GM18502 (cell line): ENCODE measurements at regions not wholly inside any gene's neighbourhood (a gene's known extent, or its start where the extent isn't known, plus 50 kb on each side); places are given as distances from the start of the nearest gene placed in this dataset.
"Not testable (repeated sequence)": the region's sequence is repeated elsewhere in the genome, so short reads cannot be mapped to it uniquely, and the experiment has no call there.

ENCODE experiments used
- ATAC-seq: cut with Tn5 transposase; IDR thresholded peaks from one replicate; pipeline ENCODE4 v1.9.1; 2021; ENCODE audit warnings: mild to moderate bottlenecking; ENCODE audit not compliant: unreplicated experiment, poor library complexity

GRCh38 chr1:4489992-4490391, 164.4 kb upstream of the AJAP1 start:
- not testable (repeated sequence) for ATAC-seq

GRCh38 chr1:4494027-4494426, 160.4 kb upstream of the AJAP1 start:
- no peak for ATAC-seq

- no peak for ATAC-seq
Measured at GRCh38 chr1:4494558-4494957, 159.9 kb upstream of the AJAP1 start.

- ATAC-seq, result no peak
Measured at GRCh38 chr1:4495809-4496208, 158.6 kb upstream of the AJAP1 start.

- no peak for ATAC-seq
Measured at GRCh38 chr1:4500441-4500840, 154.0 kb upstream of the AJAP1 start.

GRCh38 chr1:4506591-4506990, 147.8 kb upstream of the AJAP1 start:
- no peak for ATAC-seq

GRCh38 chr1:4509206-4509605, 145.2 kb upstream of the AJAP1 start:
- no peak for ATAC-seq

- no peak for ATAC-seq
Measured at GRCh38 chr1:4510276-4510691, 144.1 kb upstream of the AJAP1 start.

GRCh38 chr1:4511374-4511773, 143.0 kb upstream of the AJAP1 start:
- ATAC-seq, result no peak

GRCh38 chr1:4512636-4513035, 141.8 kb upstream of the AJAP1 start:
- ATAC-seq, result no peak

GRCh38 chr1:4513685-4514084, 140.7 kb upstream of the AJAP1 start:
- ATAC-seq, result no peak

GRCh38 chr1:4515727-4516289, 138.6 kb upstream of the AJAP1 start:
- ATAC-seq, result no peak

- no peak for ATAC-seq
Measured at GRCh38 chr1:4516596-4516995, 137.8 kb upstream of the AJAP1 start.

- no peak for ATAC-seq
Measured at GRCh38 chr1:4517186-4517954, 137.0 kb upstream of the AJAP1 start.

- ATAC-seq, result no peak
Measured at GRCh38 chr1:4518621-4519020, 135.8 kb upstream of the AJAP1 start.

- ATAC-seq, result no peak
Measured at GRCh38 chr1:4519954-4520353, 134.5 kb upstream of the AJAP1 start.

- no peak for ATAC-seq
Measured at GRCh38 chr1:4523551-4523950, 130.9 kb upstream of the AJAP1 start.

- ATAC-seq, result no peak
Measured at GRCh38 chr1:4526747-4527146, 127.7 kb upstream of the AJAP1 start.

GRCh38 chr1:4527819-4528218, 126.6 kb upstream of the AJAP1 start:
- ATAC-seq, result no peak

- ATAC-seq, result no peak
Measured at GRCh38 chr1:4528590-4528989, 125.8 kb upstream of the AJAP1 start.

GRCh38 chr1:4529446-4530165, 124.8 kb upstream of the AJAP1 start:
- no peak for ATAC-seq
